ENCODE measurements at regions not wholly inside any gene's neighbourhood (a gene's known extent, or its start where the extent isn't known, plus 50 kb on each side); places are given as distances from the start of the nearest gene placed in this dataset.
"Not testable (repeated sequence)": the region's sequence is repeated elsewhere in the genome, so short reads cannot be mapped to it uniquely, and the experiment has no call there.

- ChIA-PET CTCF (no interaction called here), POLR2A (no interaction called here)
- TF ChIP-seq, protein P1, sequence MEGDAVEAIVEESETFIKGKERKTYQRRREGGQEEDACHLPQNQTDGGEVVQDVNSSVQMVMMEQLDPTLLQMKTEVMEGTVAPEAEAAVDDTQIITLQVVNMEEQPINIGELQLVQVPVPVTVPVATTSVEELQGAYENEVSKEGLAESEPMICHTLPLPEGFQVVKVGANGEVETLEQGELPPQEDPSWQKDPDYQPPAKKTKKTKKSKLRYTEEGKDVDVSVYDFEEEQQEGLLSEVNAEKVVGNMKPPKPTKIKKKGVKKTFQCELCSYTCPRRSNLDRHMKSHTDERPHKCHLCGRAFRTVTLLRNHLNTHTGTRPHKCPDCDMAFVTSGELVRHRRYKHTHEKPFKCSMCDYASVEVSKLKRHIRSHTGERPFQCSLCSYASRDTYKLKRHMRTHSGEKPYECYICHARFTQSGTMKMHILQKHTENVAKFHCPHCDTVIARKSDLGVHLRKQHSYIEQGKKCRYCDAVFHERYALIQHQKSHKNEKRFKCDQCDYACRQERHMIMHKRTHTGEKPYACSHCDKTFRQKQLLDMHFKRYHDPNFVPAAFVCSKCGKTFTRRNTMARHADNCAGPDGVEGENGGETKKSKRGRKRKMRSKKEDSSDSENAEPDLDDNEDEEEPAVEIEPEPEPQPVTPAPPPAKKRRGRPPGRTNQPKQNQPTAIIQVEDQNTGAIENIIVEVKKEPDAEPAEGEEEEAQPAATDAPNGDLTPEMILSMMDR (IDR thresholded peaks at IDR 0.05; ENCODE audit: control extremely low read depth, extremely low read depth, low read depth, missing control alignments): no peak
- no peak for DNase-seq (ENCODE audit: extremely low spot score)
Measured at GRCh38 chr15:23763021-23763420, 75.9 kb upstream of the NDN start.

DNA sequence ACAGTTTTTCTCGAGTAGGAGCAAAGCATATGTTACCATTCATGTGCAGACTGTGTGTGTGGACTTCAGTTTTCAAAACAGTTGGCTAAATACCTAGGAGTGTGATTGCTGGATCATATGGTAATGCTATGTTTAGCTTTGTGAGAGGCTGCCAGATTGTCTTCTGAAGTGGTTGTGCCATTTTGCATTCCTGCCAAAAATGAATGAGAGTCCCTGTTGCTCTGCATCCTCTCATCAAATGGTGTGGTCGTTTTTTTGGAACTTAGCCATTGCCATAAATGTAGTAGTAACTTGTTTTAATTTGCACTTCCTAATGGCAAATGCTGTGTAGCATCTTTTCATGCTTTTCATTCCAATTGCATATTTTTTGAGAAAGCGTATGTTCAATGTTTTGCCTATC, 77.2 kb upstream of the NDN start:
- ChIA-PET POLR2A (no interaction called here), CTCF (no interaction called here)
- no peak for DNase-seq (ENCODE audit: extremely low spot score)
- TF ChIP-seq, protein P1 (IDR thresholded peaks at IDR 0.05; ENCODE audit: control extremely low read depth, extremely low read depth, low read depth, missing control alignments): no peak

GRCh38 chr15:23764716-23765115, 77.6 kb upstream of the NDN start:
- no peak for DNase-seq (ENCODE audit: extremely low spot score)
- TF ChIP-seq, protein P1 (IDR thresholded peaks at IDR 0.05; ENCODE audit: control extremely low read depth, extremely low read depth, low read depth, missing control alignments): no peak
- ChIA-PET POLR2A (no interaction called here), CTCF (no interaction called here)

DNA sequence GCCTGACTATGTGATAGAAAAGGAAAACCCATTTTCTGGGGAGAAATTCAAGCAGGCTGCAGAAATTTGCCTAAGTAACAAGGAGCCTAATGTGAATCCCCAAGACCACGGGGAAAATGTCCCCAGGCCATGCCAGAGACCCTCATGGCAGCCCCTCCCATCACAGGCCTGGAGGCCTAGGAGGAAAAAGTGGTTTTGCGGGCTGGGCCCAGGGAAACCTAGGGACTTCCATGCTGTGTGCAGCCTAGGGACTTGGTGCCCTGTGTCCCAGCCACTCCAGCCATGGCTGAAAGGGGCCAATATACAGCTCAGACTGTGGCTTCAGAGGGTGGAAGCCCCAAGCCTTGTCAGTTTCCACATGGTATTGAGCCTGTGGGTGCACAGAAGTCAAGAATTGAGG, 79.7 kb upstream of the NDN start:
- CTCF ChIA-PET; POLR2A ChIA-PET; DNase-seq (ENCODE audit: extremely low spot score): not testable (repeated sequence)

DNA sequence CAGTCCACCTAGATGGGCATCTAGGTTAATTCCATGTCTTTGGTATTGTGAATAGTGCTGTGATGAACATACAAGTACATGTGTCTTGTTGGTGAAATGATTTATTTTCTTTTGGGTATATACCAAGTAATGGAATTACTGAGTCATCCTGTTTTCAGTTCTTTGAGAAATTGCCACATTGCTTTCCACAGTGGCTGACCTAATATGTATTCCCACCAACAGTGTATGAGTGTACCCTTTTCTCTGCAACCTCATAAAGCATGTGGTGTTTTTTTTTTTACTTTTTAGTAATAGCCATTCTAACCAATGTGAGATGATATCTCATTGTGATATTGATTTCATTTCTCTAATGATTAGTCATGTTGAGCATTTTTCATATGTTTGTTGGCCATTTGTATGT, 86.0 kb upstream of the NDN start:
- no peak for DNase-seq (ENCODE audit: extremely low spot score)
- ChIA-PET POLR2A (no interaction called here), CTCF (no interaction called here)
- TF ChIP-seq, protein P1 (IDR thresholded peaks at IDR 0.05; ENCODE audit: control extremely low read depth, extremely low read depth, low read depth, missing control alignments): no peak

DNA sequence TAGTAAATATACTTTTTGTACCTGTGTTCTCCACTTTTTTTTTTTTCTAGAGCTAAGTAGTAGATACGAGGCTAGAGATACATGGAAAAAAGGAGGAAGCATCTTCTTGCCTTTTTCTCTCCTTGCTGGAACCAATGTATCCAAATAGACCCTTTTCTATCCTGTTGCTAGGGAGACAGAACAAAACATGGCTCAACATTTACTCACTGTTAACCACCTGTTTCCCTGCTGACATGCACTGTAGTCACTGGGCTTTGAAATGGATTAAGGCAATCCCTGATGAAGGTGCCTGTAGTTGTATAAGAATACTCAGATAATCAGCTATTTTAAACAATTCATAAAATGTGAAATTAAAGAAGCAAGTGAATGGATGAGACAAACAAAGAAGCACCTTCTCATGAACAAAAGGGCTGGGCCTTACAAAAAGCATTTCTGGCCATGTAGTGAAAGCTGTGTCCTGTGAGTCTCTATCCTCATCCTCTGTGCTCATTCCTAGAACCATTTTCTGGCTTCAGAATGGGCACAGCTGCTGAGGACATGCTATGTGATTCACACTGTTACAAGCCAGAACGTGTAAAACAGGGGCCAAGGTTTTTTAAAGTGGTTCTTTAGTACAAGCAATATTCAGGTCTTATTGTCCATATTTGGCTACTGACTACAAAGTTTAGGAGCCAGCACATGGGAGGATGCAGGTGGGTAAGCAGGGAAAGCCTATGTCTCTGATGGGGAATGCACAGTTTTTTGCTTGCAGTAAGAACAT, 100.4 kb upstream of the NDN start:
- TF ChIP-seq, protein P1 (IDR thresholded peaks at IDR 0.05; ENCODE audit: control extremely low read depth, extremely low read depth, low read depth, missing control alignments): no peak
- CTCF ChIA-PET: no interaction called here
- no peak for DNase-seq (ENCODE audit: extremely low spot score)
- POLR2A ChIA-PET: no interaction called here

- ChIA-PET CTCF (no interaction called here), POLR2A (no interaction called here)
- TF ChIP-seq, protein P1 (IDR thresholded peaks at IDR 0.05; ENCODE audit: control extremely low read depth, extremely low read depth, low read depth, missing control alignments): no peak
- no peak for DNase-seq (ENCODE audit: extremely low spot score)
Measured at GRCh38 chr15:23793191-23793680, 106.1 kb upstream of the NDN start.
